Skeletal muscle satellite cell (primary cell): ENCODE measurements at regions not wholly inside any gene's neighbourhood (a gene's known extent, or its start where the extent isn't known, plus 50 kb on each side); places are given as distances from the start of the nearest gene placed in this dataset.

Experiments
- H3K27me3 ChIP-seq: 2 replicates; pipeline ENCODE4 v1.7.0; 2013; ENCODE audit warnings: low read length; ENCODE audit not compliant: control insufficient read depth, insufficient read depth
- H3K36me3 ChIP-seq: 2 replicates; pipeline ENCODE4 v1.7.0; 2013; ENCODE audit warnings: mild to moderate bottlenecking, control low read depth, low read length; ENCODE audit not compliant: insufficient read depth
- H3K4me1 ChIP-seq: 2 replicates; pipeline ENCODE4 v1.7.0; 2013; ENCODE audit warnings: low read length; ENCODE audit not compliant: control insufficient read depth, insufficient read depth
- H3K4me2 ChIP-seq: 2 replicates; pipeline ENCODE4 v1.7.0; 2013; ENCODE audit warnings: mild to moderate bottlenecking, low read length
- H3K4me3 ChIP-seq: 2 replicates; pipeline ENCODE4 v1.7.0; 2013; ENCODE audit warnings: low read length
- H3K9ac ChIP-seq: 2 replicates; pipeline ENCODE4 v1.7.0; 2013; ENCODE audit warnings: mild to moderate bottlenecking, low read depth, low read length, moderate library complexity
- H3K9me3 ChIP-seq: replicated peaks from 2 replicates; pipeline ENCODE4 v1.7.0; 2013; ENCODE audit warnings: mild to moderate bottlenecking, control low read depth, low read length

GRCh38 chr10:110376767-110377160, 72.0 kb upstream of the SMNDC1 start:
- Histone ChIP-seq H3K4me2 (no peak overlapping the region), H3K4me3 (no peak overlapping the region), H3K9ac (no peak overlapping the region), H3K4me1 (peaks cover 14% of the 10 kb centered on the region), H3K9me3 (no peaks in the 10 kb centered on the region), H3K27me3 (no peaks in the 10 kb centered on the region), H3K36me3 (no peaks in the 10 kb centered on the region)

- Histone ChIP-seq H3K4me1 (peaks cover 14% of the 10 kb centered on the region), H3K27me3 (no peaks in the 10 kb centered on the region), H3K4me3 (no peak overlapping the region), H3K36me3 (no peaks in the 10 kb centered on the region), H3K9ac (no peak overlapping the region), H3K9me3 (no peaks in the 10 kb centered on the region), H3K4me2 (no peak overlapping the region)
Observed at GRCh38 chr10:110378006-110378405, 73.3 kb upstream of the SMNDC1 start.

- Histone ChIP-seq H3K9me3 (no peaks in the 10 kb centered on the region), H3K9ac (no peak overlapping the region), H3K36me3 (no peaks in the 10 kb centered on the region), H3K4me2 (no peak overlapping the region), H3K27me3 (no peaks in the 10 kb centered on the region), H3K4me3 (no peak overlapping the region), H3K4me1 (peaks cover 14% of the 10 kb centered on the region)
Observed at GRCh38 chr10:110378533-110379108, 73.9 kb upstream of the SMNDC1 start.

GRCh38 chr10:110379831-110380230, 75.1 kb upstream of the SMNDC1 start:
- H3K9ac ChIP-seq = no peak overlapping the region
- H3K9me3 ChIP-seq = no peaks in the 10 kb centered on the region
- no peaks in the 10 kb centered on the region for H3K36me3 ChIP-seq
- H3K4me3 ChIP-seq = no peak overlapping the region
- peaks cover 14% of the 10 kb centered on the region for H3K4me1 ChIP-seq
- H3K4me2 ChIP-seq = no peak overlapping the region
- H3K27me3 ChIP-seq = no peaks in the 10 kb centered on the region

- no peak overlapping the region for H3K9ac ChIP-seq
- no peaks in the 10 kb centered on the region for H3K36me3 ChIP-seq
- no peak overlapping the region for H3K4me3 ChIP-seq
- H3K9me3 ChIP-seq = no peaks in the 10 kb centered on the region
- H3K4me2 ChIP-seq = no peak overlapping the region
- H3K27me3 ChIP-seq = no peaks in the 10 kb centered on the region
- H3K4me1 ChIP-seq = peaks cover 14% of the 10 kb centered on the region
Observed at GRCh38 chr10:110380293-110380692, 75.6 kb upstream of the SMNDC1 start.

- no peak overlapping the region for H3K4me3 ChIP-seq
- H3K4me2 ChIP-seq = no peak overlapping the region
- H3K4me1 ChIP-seq = no peaks in the 10 kb centered on the region
- H3K9ac ChIP-seq = no peak overlapping the region
- H3K27me3 ChIP-seq = no peaks in the 10 kb centered on the region
- H3K36me3 ChIP-seq = no peaks in the 10 kb centered on the region
- H3K9me3 ChIP-seq = no peaks in the 10 kb centered on the region
Observed at GRCh38 chr10:110382695-110383094, 78.0 kb upstream of the SMNDC1 start.

GRCh38 chr10:110387617-110387982, 82.9 kb upstream of the SMNDC1 start:
- H3K4me2 ChIP-seq = no peak overlapping the region
- no peaks in the 10 kb centered on the region for H3K36me3 ChIP-seq
- H3K9ac ChIP-seq = no peak overlapping the region
- no peak overlapping the region for H3K4me3 ChIP-seq
- H3K9me3 ChIP-seq = no peaks in the 10 kb centered on the region
- no peaks in the 10 kb centered on the region for H3K27me3 ChIP-seq
- peaks cover 21% of the 10 kb centered on the region for H3K4me1 ChIP-seq

GRCh38 chr10:110387983-110388686, 83.4 kb upstream of the SMNDC1 start:
- Histone ChIP-seq H3K27me3 (no peaks in the 10 kb centered on the region), H3K4me3 (no peak overlapping the region), H3K4me1 (peaks cover 26% of the 10 kb centered on the region), H3K36me3 (no peaks in the 10 kb centered on the region), H3K4me2 (peak overlapping the region; percentile 39), H3K9me3 (no peaks in the 10 kb centered on the region), H3K9ac (peak overlapping the region; percentile 7)

- Histone ChIP-seq H3K27me3 (no peaks in the 10 kb centered on the region), H3K4me2 (peak overlapping the region; percentile 39), H3K36me3 (no peaks in the 10 kb centered on the region), H3K4me1 (peaks cover 31% of the 10 kb centered on the region), H3K4me3 (no peak overlapping the region), H3K9me3 (no peaks in the 10 kb centered on the region), H3K9ac (peak overlapping the region; percentile 7)
Observed at GRCh38 chr10:110388687-110389052, 84.0 kb upstream of the SMNDC1 start.

GRCh38 chr10:110389255-110389654, 84.5 kb upstream of the SMNDC1 start:
- H3K27me3 ChIP-seq = no peaks in the 10 kb centered on the region
- H3K9me3 ChIP-seq = no peaks in the 10 kb centered on the region
- peaks cover 31% of the 10 kb centered on the region for H3K4me1 ChIP-seq
- H3K9ac ChIP-seq = no peak overlapping the region
- H3K36me3 ChIP-seq = no peaks in the 10 kb centered on the region
- H3K4me3 ChIP-seq = no peak overlapping the region
- no peak overlapping the region for H3K4me2 ChIP-seq

GRCh38 chr10:110391541-110391940, 86.8 kb upstream of the SMNDC1 start:
- Histone ChIP-seq H3K4me1 (peaks cover 44% of the 10 kb centered on the region), H3K9ac (no peak overlapping the region), H3K36me3 (no peaks in the 10 kb centered on the region), H3K4me3 (no peak overlapping the region), H3K4me2 (no peak overlapping the region), H3K27me3 (no peaks in the 10 kb centered on the region), H3K9me3 (no peaks in the 10 kb centered on the region)

- Histone ChIP-seq H3K4me2 (no peak overlapping the region), H3K27me3 (no peaks in the 10 kb centered on the region), H3K9me3 (no peaks in the 10 kb centered on the region), H3K4me3 (no peak overlapping the region), H3K4me1 (peaks cover 44% of the 10 kb centered on the region), H3K9ac (peak overlapping the region; percentile 72), H3K36me3 (no peaks in the 10 kb centered on the region)
Observed at GRCh38 chr10:110392121-110392520, 87.4 kb upstream of the SMNDC1 start.
